Mesenteric fat pad (tissue), 1 donor: ENCODE measurements at regions not wholly inside any gene's neighbourhood (a gene's known extent, or its start where the extent isn't known, plus 50 kb on each side); places are given as distances from the start of the nearest gene placed in this dataset.
"Not testable (repeated sequence)": the region's sequence is repeated elsewhere in the genome, so short reads cannot be mapped to it uniquely, and the experiment has no call there.

Experiments used
- DNase-seq: peaks from one replicate; pipeline ENCODE4 v3.0.0-alpha.2; 2020; ENCODE audit warnings: low spot score
- donor health status: DM: yes; HTN: yes; CAD: no.

DNA sequence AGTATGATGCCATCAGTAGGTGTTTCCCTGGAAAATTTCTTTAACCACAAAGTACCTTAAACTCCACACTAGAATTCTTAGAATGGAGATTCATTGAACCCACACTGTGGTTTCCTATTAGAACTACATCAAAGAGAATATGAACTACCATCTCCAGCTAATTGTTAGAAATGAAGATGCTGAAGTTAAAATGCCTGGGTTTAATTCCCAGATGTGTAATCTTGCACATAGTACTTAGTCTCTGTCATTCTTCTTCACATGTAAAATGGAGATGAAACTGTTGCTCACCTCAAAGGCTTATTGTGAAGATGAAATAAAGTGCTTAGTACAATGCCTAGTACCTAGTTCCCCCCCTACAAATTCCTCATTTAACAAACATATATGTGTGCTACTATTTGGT is 303.3 kb upstream of the CCNG1 start:
- no peak for DNase-seq

DNA sequence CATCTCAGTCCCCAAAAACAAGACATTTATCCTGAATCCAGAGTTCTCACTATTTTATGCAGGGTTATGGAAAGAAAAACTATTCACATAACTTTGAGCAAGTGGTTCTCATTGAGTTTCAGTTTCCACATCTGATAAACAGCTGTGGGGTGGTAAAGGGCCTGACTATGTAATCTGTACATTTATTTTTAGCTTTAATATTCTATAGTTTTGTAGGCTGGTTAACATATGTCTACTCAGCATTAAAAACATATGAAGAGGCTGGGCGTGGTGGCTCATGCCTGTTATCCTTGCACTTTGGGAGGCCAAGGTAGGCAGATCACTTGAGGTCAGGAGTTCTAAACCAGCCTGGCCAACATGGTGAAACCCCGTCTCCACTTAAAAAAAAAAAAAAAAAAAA is 301.5 kb upstream of the CCNG1 start:
- DNase-seq = no peak

DNA sequence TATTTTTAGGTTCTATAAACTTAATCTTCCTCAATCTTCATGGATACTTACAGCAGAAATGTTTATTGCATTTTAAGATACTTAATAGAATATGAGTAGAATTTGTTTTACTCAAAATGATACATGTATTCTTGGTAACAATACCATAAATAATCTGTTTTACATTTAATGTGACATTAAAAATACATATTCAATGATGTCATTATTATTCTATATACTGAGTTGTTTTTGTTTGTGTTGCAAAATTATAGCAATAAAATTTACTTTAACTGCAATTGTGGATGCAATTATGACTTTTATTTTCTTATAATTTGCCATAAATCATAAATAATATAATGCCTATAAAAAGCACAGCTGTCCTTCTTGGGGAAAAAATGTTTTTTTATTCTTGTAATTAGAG is 275.9 kb upstream of the CCNG1 start:
- DNase-seq = no peak

DNA sequence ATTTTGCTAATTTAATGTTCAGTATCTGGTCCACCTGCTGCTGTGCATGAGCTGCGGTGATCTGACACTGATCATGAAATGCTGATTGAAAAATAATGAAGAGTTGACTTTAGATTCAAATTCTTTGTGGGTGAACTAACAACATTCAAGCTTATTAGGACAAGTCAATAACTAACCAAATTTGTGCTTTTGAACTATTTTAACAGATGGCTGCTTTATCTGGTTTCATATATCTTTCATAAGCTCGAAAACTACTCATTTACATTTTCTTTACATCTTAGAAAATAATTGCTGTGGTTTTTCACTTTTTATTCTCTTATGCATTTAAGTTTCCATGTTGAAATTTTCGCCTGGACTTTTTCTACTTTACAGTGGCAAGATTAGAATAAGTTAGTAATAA is 274.8 kb upstream of the CCNG1 start:
- no peak for DNase-seq

DNA sequence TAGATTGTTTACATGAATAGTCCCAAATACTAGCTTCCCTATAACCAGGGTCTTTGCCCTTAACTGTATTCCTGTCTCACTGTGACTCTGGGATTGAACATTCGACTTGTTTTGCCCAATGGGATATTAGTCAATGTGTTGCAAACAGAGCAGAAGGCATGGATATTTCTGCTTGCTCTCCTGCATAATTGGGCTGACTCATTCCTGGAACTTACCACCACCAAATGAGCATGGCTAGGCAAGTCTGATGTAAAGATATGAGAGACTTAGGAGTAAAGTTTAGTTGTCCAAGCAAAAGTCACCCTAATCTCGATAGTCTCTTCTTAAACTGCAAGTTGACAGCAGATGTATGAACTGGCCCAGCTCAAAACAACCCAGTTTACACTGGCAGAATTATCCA is 273.5 kb upstream of the CCNG1 start:
- no peak for DNase-seq

DNA sequence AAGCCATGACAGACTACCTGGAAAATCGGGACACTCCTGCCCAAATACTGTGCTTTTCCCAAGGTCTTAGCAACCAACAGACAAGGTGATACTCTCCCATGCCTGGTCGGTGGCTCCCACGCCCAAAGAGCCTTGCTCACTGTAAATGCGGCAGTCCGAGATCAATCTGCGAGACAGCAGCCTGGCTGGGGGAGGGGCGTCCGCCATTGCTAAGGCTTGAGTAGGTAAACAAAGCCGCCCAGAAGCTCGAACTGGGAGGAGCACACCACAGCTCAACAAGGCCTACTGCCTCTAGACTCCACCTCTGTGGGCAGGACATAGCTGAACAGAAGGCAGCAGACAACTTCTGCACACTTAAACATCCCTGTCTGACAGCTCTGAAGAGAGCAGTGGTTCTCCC is 272.1 kb upstream of the CCNG1 start:
- DNase-seq = no peak

DNA sequence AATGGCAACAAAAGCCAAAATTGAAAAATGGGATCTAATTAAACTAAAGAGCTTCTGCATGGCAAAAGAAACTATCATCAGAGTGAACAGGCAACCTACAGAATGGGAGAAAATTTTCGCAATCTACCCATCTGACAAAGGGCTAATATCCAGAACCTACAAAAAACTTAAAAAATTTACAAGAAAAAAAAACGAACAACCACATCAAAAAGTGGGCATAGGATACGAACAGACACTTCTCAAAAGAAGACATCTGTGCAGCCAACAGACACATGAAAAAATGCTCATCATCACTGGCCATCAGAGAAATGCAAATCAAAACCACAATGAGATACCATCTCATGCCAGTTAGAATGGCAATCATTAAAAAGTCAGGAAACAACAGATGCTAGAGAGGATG is 267.2 kb upstream of the CCNG1 start:
- DNase-seq = not testable (repeated sequence)

DNA sequence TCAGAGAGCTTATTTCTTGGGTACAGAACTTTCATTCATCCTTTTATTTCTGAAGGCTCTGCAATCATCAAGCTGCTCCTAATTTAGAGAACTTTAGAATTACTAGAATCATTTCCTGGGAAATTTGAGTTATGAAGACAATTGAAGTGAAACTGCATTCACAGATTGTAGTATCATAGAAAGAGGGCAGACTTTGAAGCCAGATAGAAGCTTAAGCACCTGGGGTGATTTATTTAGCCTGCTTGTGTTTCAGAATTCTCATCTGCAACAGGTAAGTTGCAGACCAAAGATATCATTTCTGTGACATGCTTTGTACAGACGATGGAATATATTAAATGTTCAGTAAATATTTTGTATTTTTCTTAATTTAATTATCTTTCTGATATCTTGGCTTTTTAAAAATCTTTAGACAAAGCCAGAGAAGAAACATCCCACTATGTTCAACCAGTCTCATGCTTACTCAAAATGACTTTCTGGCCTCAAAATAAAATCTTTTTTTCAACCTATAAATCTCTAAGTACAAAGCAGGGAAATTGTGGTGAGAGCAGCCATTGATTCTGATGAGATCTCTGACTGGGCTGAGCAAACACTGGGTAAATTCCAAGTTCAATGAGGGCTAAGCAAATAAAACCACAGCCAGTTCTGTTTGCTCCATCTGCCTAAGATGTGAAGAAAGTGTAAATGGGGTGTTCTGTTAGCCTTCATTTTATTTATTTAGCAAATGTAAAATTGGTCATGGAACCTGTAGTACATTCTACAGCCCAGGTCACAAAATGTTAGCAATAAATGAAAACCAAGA is 264.7 kb upstream of the CCNG1 start:
- DNase-seq = no peak

DNA sequence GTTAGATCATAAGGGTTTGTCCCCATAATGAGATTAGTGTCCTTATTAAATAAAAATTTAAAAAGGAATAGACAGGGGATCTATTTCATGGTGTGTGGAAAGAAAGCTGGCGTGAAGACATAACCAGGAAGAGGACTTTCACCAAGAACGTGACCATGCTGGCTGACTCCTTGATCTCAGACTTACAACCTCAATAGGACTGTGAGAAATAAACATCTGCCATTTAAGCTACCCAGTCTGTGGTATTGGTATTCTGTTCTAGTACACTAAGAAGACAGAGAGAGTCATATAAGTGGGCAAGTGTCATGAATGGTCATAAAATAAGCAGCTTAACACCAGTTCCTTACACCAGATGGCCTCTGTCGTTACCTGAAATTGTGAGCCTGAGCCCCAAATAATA is 259.4 kb upstream of the CCNG1 start:
- DNase-seq = no peak

DNA sequence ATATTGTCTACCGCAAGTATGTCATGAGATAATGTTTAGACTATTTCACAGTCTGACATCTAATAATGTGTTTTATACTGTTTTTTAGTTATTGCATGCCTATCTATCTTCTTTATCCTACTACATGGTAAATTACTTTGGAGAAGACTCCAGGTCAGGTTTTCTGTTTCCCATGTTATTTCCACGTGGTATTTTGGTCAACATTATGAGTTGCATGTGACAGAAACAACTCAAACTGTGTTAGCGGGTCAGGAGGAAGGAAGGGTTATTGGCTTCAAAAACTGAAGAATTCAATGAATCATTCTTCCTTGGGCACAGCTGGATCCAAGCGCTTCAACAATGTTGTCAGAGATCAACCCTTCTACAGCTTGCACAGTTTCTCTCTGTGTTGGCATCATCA is 252.1 kb upstream of the CCNG1 start:
- no peak for DNase-seq

DNA sequence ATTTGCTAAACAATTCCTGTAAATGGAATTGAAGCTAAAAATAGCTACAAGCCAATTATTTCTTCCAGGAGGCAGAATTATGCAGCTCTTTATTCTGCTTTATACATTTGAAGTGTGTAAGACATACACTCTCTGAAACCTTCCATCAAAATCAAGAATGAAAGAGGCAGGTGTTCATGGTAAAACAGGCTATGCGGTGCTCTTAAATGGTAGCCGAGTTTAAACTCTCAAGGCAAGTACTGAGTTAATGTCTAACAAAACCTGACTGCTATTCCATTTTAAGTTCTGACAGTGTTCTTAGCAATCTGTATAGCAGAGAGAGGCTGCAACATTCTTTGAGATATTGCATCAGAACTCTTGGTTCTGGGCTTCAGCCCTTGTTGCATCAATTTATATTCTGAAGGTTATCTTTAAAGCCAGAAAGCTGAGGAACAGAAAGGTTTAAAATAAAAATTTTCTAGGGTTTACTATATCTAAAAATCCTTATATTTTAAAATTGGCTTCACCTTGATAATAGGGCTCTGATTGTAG is 248.3 kb upstream of the CCNG1 start:
- DNase-seq = no peak

DNA sequence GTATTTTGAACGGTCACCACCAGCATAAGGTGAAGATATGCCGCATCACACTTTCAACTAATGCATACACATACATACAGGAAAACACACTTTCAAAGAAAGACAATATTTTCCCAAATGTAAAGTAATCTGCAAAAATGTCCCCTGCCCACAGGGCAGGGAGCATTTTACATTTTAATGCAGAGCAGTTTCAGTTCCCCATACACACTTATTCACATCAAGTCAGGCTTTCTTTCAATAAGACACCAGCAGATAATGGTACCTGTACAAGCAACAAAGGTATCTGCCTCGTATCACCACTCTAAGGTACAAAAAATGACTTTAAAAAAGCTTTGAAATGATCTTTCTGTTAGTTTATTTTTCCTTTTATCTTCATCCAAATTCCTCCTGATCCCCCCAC is 247.1 kb upstream of the CCNG1 start:
- DNase-seq = no peak

DNA sequence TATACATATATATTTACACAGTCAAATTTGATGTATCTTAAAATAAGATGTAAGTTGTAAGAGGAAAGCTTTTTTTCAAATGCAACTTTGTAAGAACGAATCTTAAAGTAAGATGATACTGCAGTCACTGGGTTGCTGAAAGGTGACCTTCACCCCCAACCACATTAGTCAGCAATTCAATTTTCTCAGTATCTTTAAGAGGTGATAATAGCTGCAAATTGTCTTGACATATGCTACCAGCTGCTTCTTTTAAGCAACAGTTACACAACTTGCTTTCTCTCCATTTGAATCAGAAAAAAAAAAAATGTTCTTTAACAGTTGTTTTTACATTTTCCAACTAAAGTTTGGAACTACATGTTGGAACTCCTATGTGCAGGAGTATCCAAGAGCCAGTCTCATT is 246.6 kb upstream of the CCNG1 start:
- DNase-seq = no peak

DNA sequence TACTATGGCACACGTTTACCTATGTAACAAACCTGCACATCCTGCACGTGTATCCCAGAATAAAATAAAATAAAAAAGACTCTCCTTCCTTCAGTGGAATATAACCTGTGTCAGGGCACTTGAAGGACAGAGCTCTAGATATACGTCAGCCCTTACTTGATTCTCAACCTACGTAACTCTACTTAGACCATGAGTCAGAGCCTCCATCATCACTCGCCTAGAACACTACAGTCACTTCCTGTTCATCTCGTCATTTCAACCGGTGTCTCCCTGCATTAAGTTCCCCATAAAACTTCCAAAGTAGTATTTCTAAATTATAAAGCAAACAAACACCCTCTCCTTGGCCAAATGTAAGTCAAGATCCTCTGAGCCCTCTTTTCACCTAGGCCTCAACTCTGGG is 243.5 kb upstream of the CCNG1 start:
- no peak for DNase-seq

DNA sequence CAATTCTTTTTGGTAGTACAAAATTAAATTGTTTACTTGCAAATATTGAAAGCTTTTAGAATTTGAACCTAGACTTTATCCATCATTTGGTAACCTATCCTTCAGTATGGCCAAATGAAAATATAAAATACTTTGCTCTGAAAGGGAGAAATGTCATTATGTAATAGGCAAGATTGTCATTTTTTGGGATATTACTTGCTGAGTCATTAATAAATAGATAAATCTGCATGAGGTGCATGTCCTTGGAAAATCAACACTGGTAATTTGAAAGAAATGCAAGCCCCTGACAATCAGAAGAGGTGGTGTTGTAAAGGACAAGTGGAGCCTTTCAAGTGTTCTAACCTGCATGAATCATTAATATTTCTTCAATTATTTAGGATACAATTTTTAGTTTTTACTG is 231.8 kb upstream of the CCNG1 start:
- DNase-seq = no peak

DNA sequence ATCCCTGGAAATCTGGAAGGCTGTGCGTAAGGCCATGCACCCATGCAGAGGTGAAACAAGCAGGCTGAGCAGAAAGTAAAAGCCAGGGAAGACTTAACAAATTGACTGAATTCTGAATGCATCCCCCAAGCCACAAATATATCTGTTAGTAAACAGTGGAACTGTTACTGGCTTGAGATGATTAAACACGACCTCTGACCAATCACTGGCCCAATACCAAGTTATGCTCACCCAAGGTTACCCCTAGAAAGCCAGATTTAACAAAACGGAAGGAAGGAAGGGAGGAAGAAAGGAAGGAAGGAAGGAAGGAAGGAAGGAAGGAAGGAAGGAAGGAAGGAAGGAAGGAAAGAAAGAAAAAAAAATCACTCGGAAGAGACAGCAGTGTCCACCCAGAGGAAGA is 215.8 kb upstream of the CCNG1 start:
- DNase-seq = no peak

DNA sequence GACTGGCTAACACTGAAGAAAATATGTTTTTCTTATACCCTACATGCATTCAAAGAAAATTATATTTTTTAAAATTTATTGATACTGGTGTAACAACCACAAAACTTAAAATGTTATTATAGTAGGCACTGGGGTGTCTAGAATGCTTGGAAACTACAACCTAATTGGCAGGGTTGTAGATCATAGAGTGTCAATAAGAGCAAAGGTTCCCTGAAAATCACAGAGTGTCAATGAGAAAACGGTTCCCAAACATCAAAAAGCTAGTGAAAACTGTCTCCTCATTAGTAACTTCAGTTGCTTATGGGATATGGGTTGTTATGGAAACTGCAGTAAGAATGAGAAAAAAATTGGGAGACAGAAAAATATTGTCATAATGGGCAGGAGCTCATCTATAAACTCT is 214.4 kb upstream of the CCNG1 start:
- no peak for DNase-seq

DNA sequence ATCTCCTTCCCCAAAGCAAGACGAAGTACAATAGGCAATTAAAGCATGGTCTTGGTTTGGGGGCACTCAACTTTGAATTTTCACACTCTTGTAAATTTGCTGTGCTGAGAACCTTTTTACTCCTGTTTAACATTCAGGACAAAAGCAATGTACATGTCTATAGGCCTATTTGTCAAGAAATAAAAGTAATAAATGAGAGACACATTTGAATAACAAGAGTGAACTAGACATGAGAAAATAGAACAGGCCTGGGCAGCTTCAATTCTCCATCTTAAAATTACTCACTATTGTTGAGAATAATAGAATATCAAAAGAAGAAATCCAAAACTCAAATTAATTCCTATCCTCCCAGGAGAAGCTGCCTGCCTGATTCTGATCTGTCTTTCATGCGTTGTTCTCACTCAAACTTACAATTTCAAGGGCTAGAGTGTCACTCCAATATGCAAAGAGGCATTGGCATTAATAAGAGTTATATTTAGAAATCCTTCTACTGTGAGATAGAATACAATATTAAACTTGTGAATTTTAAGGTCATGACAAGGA is 192.9 kb upstream of the CCNG1 start:
- no peak for DNase-seq

DNA sequence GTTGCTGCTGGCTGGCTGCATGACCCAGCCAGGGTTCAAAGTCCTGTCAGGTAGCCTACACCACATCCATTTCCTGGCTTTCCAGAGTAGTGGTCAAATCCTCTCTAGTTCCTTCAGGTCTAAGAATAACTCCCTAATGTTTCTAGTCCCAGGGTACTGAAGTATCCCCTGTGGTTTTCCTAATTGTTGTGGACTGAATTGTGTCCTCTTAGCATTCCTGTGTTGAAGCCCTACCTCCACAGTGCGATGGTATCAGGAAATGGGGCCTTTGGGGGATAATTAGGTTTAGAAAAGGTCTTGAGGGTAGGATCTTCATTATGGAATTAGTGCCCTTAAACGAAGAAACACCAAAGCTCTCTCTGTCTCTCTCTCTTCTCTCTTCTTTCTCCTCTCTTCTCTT is 191.8 kb upstream of the CCNG1 start:
- DNase-seq = no peak

DNA sequence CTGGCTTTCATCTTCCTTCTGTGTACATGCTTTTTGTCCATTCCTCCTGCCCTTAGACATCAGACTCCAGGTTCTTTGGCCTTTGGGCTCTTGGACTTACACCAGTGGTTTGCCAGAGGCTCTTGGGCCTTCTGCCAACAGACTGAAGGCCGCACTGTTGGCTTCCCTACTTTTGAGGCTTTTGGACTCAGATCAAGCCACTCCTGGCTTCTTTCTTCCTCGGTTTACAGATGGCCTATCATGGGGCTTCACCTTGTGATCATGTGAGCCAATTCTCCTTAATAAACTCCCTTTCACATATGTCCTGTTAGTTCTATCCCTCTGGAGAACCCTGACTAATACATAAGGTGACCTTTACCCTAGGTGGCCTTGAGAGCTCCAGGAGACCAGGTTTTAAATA is 189.1 kb upstream of the CCNG1 start:
- no peak for DNase-seq

DNA sequence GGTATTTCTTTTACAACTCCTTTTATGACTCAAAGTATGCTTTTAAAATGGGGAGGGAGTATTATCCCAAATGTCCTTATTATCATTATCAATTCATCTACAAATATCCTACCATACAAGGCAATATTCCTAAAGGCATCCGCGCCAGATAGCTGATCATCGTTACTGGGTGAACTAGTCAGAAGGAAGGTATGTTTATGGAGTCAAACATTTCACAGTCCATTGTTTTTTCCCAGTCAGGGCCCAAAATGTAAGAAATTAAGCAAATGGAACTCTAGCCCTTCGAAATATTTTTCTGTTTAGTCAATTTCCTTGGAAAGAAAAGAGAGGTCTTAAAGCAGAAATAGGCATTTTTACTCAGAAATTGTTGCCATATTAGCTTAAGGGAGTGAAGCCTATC is 188.5 kb upstream of the CCNG1 start:
- DNase-seq = no peak

DNA sequence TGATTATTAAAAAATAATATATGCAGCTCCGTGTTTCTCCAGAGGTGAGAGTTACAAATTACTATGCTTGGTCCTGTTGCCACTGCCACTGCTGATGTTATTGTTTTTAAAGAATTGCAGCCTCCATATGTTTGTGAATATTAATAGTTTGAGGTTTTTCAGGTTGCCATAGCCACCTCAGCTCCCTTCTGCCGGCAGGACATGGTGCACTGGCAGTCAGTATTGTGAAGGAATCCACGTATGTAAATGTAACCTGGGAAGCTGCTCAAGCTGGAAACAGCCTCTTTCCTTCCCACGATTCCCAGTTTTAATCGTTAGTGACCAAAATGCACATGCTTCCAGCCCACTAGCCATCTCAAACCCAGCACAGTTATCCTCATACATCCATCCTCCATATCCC is 184.4 kb upstream of the CCNG1 start:
- no peak for DNase-seq

DNA sequence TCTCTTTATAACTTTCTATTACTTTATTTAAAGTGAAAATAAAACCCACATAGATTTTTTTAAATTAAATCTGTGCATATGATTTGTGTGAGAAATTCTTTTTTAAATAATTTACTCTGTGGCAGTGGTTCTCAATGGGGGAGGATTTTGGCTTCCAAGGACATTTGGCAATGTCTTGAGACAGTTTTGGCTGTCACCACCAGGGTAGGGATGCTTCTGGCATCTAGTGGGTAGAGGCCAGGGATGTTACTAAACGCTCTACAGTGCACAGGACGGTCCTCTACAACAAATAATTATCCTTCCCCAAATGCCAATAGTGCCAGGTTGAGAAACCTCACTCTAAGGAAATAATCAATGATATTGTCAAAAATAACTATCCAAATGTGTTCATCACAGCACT is 177.9 kb upstream of the CCNG1 start:
- no peak for DNase-seq
